ENCODE measurements at regions not wholly inside any gene's neighbourhood (a gene's known extent, or its start where the extent isn't known, plus 50 kb on each side); places are given as distances from the start of the nearest gene placed in this dataset.
"Not testable (repeated sequence)": the region's sequence is repeated elsewhere in the genome, so short reads cannot be mapped to it uniquely, and the experiment has no call there.

GRCh38 chr1:245025525-245025924, 129.3 kb upstream of the KIF26B start:
- DNase-seq: no peak

- DNase-seq: no peak
Measured at GRCh38 chr1:245023222-245023621, 131.6 kb upstream of the KIF26B start.

- DNase-seq: no peak
Measured at GRCh38 chr1:245019910-245020486, 134.8 kb upstream of the KIF26B start.

GRCh38 chr1:245016700-245017099, 138.1 kb upstream of the KIF26B start:
- no peak for DNase-seq

GRCh38 chr1:245015031-245015430, 139.8 kb upstream of the KIF26B start:
- no peak for DNase-seq

GRCh38 chr1:245014247-245015029, 140.3 kb upstream of the KIF26B start:
- no peak for DNase-seq

GRCh38 chr1:245010018-245010614, 144.7 kb upstream of the KIF26B start:
- no peak for DNase-seq

GRCh38 chr1:245008761-245009160, 144.4 kb upstream of the HNRNPU start:
- DNase-seq: no peak

GRCh38 chr1:245007852-245008251, 143.5 kb upstream of the HNRNPU start:
- no peak for DNase-seq

GRCh38 chr1:245003246-245003645, 138.9 kb upstream of the HNRNPU start:
- DNase-seq: no peak

GRCh38 chr1:245001252-245001651, 136.9 kb upstream of the HNRNPU start:
- no peak for DNase-seq

GRCh38 chr1:245000872-245001188, 136.5 kb upstream of the HNRNPU start:
- no peak for DNase-seq

GRCh38 chr1:244999644-245000043, 135.3 kb upstream of the HNRNPU start:
- DNase-seq: not testable (repeated sequence)

- DNase-seq: no peak
Measured at GRCh38 chr1:244998717-244999346, 134.5 kb upstream of the HNRNPU start.

- no peak for DNase-seq
Measured at GRCh38 chr1:244995602-244996400, 131.5 kb upstream of the HNRNPU start.

- no peak for DNase-seq
Measured at GRCh38 chr1:244992833-244993232, 128.5 kb upstream of the HNRNPU start.

GRCh38 chr1:244989813-244990212, 125.5 kb upstream of the HNRNPU start:
- no peak for DNase-seq

- DNase-seq: no peak
Measured at GRCh38 chr1:244988521-244988920, 124.2 kb upstream of the HNRNPU start.

GRCh38 chr1:244980605-244981004, 116.3 kb upstream of the HNRNPU start:
- DNase-seq: no peak

- DNase-seq: no peak
Measured at GRCh38 chr1:244974550-244974949, 110.2 kb upstream of the HNRNPU start.

- DNase-seq: no peak
Measured at GRCh38 chr1:244974106-244974505, 109.8 kb upstream of the HNRNPU start.

- DNase-seq: no peak
Measured at GRCh38 chr1:244971552-244972216, 107.3 kb upstream of the HNRNPU start.

Measured in hindlimb muscle (tissue), 1 donor.